Effector memory CD4-positive, alpha-beta T cell (primary cell): ENCODE measurements at regions not wholly inside any gene's neighbourhood (a gene's known extent, or its start where the extent isn't known, plus 50 kb on each side); places are given as distances from the start of the nearest gene placed in this dataset.
"Not testable (repeated sequence)": the region's sequence is repeated elsewhere in the genome, so short reads cannot be mapped to it uniquely, and the experiment has no call there.

Source experiments
- DNase-seq, 3 donors: peaks; one replicate each; pipeline ENCODE4 v3.0.0-alpha.2; 2020
- H3K27ac ChIP-seq: 2 replicates; pipeline ENCODE4 v1.7.0; 2013; ENCODE audit warnings: mild to moderate bottlenecking, low read length, moderate library complexity; ENCODE audit not compliant: insufficient read depth, poor library complexity, severe bottlenecking
- H3K27me3 ChIP-seq: replicated peaks from 2 replicates; pipeline ENCODE4 v1.7.0; 2013; ENCODE audit warnings: mild to moderate bottlenecking, low read length; ENCODE audit not compliant: insufficient read depth, control insufficient read depth, poor library complexity, severe bottlenecking
- H3K36me3 ChIP-seq: 2 replicates; pipeline ENCODE4 v1.7.0; 2013; ENCODE audit warnings: mild to moderate bottlenecking, low read length, moderate library complexity; ENCODE audit not compliant: control insufficient read depth, insufficient read depth
- H3K4me1 ChIP-seq: 2 replicates; pipeline ENCODE4 v1.7.0; 2013; ENCODE audit warnings: low read length, mild to moderate bottlenecking; ENCODE audit not compliant: control insufficient read depth, insufficient read depth, poor library complexity, severe bottlenecking
- H3K4me3 ChIP-seq: 2 replicates; pipeline ENCODE4 v1.7.0; 2013; ENCODE audit warnings: low read length, low read depth, mild to moderate bottlenecking; ENCODE audit not compliant: insufficient read depth, poor library complexity, severe bottlenecking
- H3K9me3 ChIP-seq: 2 replicates; pipeline ENCODE4 v1.7.0; 2013; ENCODE audit warnings: mild to moderate bottlenecking, low read length, moderate library complexity; ENCODE audit not compliant: control insufficient read depth

DNA sequence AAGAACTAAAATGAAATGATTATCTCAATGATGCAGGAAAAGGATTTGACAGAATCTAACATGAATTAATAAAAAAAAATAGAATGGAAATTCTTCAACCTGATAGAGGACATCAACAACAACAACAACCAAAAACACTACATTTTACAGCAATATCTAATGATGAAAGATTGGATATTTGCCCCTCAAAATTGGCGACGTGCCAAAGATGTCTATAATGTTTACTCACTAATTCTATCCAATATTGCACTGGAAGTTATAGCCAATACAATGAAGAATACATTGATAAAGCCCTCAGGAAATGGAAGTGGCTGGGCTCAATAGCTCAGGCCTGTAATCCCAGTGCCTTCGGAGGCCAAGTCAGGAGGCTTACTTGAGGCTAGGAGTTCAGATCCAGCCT is 99.4 kb upstream of the ANTXRL start:
- not testable (repeated sequence) for H3K27ac ChIP-seq, DNase-seq, H3K27me3 ChIP-seq, H3K36me3 ChIP-seq, H3K4me1 ChIP-seq, H3K9me3 ChIP-seq, H3K4me3 ChIP-seq

DNA sequence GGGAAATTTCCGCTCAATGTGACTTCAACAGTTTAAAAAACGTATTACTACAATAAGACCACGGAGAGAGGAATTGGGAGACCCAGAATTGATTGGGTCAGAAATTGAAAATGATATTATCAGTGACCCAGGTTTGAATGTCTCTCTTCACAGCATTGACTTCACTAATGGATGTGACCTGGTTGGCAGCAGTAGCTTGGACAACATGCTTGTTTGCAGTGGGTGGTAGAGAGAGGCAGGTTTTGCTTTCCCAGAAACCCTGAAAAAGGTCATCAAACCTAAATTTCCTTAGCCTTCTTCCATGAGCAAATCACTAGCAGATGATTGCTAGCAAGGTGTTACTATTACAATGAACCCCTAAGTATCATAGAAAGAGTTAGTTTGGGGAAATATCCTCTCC is 89.7 kb upstream of the ANTXRL start:
- Histone ChIP-seq H3K9me3 (no peaks in the 10 kb centered on the region), H3K4me3 (no peak overlapping the region), H3K27ac (no peak overlapping the region), H3K4me1 (no peaks in the 10 kb centered on the region), H3K36me3 (no peaks in the 10 kb centered on the region), H3K27me3 (no peaks in the 10 kb centered on the region)
- DNase-seq: no peak

DNA sequence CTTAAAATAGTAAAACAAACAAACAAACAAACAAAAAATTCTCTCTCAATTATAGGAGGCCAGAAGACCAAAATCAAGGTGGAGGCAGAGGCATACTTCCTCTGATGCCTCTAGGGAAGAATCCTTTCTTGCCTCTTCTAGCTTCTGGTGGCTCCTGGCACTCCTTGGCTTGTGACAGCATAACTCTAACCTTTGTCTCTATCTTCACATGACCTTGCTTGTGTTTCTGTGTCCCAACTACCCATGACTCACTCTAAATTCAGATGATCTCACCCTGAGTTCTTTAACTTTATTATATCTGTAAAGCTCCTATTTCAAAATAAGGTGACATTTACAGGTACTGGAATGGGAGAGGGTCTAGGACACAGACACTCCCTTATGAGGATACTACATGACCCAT is 88.3 kb upstream of the ANTXRL start:
- H3K4me3 ChIP-seq: no peak overlapping the region
- no peak overlapping the region for H3K27ac ChIP-seq
- no peaks in the 10 kb centered on the region for H3K4me1 ChIP-seq
- DNase-seq: no peak
- H3K9me3 ChIP-seq: no peaks in the 10 kb centered on the region
- H3K27me3 ChIP-seq: no peaks in the 10 kb centered on the region
- no peaks in the 10 kb centered on the region for H3K36me3 ChIP-seq

DNA sequence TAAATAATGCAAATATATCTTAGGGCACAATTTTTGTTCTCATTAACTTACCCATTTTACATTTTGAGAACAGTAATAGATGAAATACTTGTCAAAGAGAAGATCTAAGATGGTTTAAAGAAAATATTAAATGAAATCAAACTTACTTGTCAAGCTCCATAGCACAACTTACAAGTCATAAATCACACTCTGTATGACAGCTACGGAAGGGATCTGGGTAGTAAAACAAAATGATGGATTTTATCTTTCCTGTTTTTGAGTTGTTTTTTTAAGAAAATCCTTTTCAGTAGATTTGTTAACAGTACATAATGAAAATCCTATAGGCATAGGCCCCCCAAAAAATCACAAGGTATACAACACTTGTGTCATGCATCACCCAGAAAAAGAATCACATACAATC is 84.4 kb upstream of the ANTXRL start:
- H3K4me1 ChIP-seq, H3K27ac ChIP-seq, H3K36me3 ChIP-seq, H3K27me3 ChIP-seq, H3K4me3 ChIP-seq, DNase-seq, H3K9me3 ChIP-seq: not testable (repeated sequence)

DNA sequence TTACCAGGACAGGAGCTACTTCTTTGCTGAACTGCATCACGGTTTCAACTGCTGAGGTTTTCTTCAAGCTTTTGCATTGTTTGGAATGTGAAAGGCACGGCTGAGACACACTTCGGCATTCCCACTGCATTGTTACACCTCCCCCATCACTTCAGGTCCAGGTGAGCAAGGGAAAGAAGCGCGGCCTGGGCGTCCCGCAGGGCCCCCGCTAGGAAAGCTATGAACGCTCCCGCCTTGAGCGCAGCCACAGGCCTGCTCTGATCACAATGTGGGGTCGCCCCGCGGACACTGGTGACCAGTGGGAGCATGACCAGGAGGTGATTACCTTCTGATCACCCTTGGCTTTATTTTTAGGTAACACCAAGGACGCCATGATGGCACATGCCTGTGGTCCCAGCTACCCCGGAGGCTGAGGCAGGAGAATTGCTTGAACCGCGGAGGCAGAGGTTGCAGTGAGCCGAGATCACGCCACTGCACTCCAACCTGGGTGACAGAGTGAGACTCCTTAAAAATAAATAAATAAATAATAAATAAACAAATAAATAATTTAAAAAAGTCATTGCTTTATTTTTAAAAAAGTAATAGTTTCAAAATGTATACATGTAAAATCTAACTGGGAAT is 82.2 kb upstream of the ANTXRL start:
- not testable (repeated sequence) for H3K4me1 ChIP-seq, H3K27ac ChIP-seq, H3K4me3 ChIP-seq, H3K9me3 ChIP-seq, H3K27me3 ChIP-seq, DNase-seq, H3K36me3 ChIP-seq

DNA sequence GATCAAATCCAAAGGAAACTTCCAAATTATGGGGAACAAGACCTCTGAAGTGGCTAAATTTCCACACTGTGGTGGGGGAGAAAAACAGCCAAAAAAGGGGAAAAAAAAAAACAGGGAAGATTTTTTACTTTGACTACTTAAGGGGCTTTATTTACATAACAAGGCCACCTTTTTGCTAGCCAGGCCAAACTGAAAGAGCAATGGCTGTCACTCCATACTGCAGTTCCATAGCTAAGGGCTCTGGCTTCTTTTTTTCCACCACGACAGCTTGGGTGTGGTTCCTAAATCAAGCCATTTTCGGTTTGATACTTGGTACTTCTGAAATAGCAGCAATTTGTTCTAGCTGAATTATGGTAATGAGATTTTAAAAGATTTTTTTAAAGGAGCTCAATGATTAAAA is 76.4 kb upstream of the ANTXRL start:
- H3K36me3 ChIP-seq, H3K4me3 ChIP-seq, H3K27ac ChIP-seq, DNase-seq, H3K9me3 ChIP-seq, H3K27me3 ChIP-seq, H3K4me1 ChIP-seq: not testable (repeated sequence)

DNA sequence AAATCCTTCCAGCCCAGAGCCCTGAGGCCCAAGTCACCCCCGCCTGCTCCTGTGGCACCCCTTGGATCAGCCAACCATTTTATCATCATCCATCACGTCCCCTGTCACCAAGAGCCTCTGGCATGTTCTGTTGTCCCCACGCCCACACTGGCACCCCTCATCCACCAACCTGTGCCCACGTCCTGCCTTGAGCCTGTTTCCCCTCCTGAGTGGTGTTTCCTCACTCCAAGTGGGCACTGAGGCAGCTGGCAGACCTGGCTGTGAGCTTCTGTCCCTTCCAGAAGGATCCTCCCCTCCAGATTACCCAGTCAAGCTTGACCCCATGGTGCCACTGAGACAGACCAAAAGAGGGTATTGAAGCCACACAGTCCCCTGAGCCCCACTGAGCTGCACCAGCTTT is 71.4 kb upstream of the ANTXRL start:
- Histone ChIP-seq H3K4me3 (no peak overlapping the region), H3K9me3 (no peaks in the 10 kb centered on the region), H3K4me1 (no peaks in the 10 kb centered on the region), H3K36me3 (peaks cover 20% of the 10 kb centered on the region), H3K27ac (no peak overlapping the region), H3K27me3 (no peaks in the 10 kb centered on the region)
- DNase-seq: no peak

DNA sequence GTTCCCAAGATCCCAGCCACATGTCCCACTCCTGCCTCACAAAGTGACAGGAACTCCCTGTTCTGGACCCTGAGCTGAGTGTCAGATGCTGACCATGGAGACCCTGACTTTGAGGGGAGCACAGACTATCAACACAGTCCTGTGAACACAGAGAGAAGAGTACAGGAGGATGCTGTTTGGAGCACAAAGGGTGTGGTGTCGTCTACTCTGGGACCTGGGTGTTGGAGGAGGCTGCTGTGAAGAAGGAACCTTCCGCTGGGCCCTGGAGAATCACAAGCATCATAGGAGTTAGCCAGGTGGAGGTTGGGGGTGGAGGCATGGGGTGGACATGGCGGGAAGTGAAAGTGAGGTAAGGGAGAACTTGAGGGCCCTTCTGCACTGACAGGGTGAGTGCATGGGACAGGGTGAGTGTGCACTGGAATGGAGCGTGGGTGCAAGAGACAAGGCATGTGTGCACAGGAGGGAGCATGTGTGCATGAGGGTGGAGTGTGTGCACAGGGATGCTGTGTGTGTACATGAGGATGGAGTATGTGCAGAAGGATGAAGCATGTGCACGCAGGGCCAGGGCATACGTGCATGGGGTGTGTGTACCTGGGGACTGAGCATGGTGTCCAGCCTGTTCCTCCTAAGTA is 70.7 kb upstream of the ANTXRL start:
- Histone ChIP-seq H3K27ac (no peak overlapping the region), H3K9me3 (no peaks in the 10 kb centered on the region), H3K4me1 (no peaks in the 10 kb centered on the region), H3K4me3 (no peak overlapping the region), H3K27me3 (no peaks in the 10 kb centered on the region), H3K36me3 (peaks cover 21% of the 10 kb centered on the region)
- no peak for DNase-seq

DNA sequence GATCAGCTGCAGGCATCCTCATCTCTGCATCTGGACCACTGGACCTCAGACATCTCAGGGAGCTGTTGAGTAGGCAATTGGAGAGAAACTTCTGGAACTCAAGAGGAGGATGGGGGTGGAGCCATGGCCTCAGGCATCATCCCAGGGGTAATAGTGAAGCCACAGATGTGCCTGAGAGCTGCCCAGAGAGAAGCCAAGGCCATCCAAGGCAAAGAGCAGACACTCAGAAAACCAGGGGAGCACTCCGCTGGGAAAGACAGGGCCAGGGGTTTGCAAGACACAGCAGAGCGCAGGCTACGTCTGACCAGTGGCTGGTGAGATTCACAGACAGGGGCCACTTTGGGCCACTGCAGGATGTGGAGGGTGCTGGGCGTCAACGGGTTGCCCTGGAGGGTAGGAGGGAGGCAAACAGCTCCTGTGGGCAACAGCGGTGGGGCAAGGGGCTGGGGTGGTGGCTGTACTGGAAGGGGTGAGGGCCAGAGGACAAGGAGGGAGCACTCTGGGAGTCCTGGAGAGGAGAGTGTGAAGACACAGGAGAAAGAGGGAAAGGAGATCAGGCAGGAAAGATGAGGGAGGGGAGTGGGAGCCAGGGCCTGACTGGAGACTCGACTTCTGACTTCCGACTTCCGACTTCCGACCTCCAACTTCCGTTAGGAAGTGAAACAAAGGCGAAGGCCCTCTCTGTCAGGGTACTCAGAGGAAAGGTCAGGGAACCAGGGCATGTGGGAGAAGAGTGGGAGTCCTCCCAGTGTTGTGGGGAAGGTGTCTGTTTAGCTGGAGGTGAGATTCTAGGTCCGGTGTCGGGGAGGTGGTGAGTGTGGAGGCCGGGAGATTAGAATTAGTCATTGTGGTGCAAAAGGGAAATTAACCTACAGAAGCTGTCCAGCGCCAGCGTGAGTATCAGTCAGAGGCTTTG is 69.7 kb upstream of the ANTXRL start:
- no peaks in the 10 kb centered on the region for H3K9me3 ChIP-seq
- H3K4me3 ChIP-seq: no peak overlapping the region
- no peaks in the 10 kb centered on the region for H3K4me1 ChIP-seq
- no peak overlapping the region for H3K27ac ChIP-seq
- no peaks in the 10 kb centered on the region for H3K27me3 ChIP-seq
- H3K36me3 ChIP-seq: peaks cover 21% of the 10 kb centered on the region
- DNase-seq: no peak
